Right lobe of liver (tissue), 6 donors: ENCODE measurements at regions not wholly inside any gene's neighbourhood (a gene's known extent, or its start where the extent isn't known, plus 50 kb on each side); places are given as distances from the start of the nearest gene placed in this dataset.

Source experiments
- ATAC-seq, 4 donors: fragments of 200-7000 bp; cut with Tn5 transposase; one replicate each; pipeline ENCODE4 v1.9.1; 2020; ENCODE audit warnings: mild to moderate bottlenecking in 4 of 4, moderate library complexity in 4 of 4
- DNase-seq, 3 donors: peaks; one replicate each; pipeline ENCODE4 v3.0.0-alpha.2; 2020
- H3K27ac ChIP-seq, 3 donors: fragments of 200-600 bp; one replicate each; pipeline ENCODE4 v1.8.0; 2022
- H3K27me3 ChIP-seq, 2 donors: fragments of 200-600 bp; one replicate each; pipeline ENCODE4 v1.8.0; 2022
- H3K36me3 ChIP-seq, 4 donors: fragments of 200-600 bp; sonication (generic) in 1 of 4; one replicate each; pipeline versions ENCODE4 v1.5.1 to v1.8.0; 2017 to 2022; ENCODE audit warnings: control low read depth in 1 of 4
- H3K4me1 ChIP-seq, 4 donors: fragments of 200-600 bp; sonication (generic) in 1 of 4; one replicate each; pipeline versions ENCODE4 v1.5.1 to v1.8.0; 2017 to 2022; ENCODE audit warnings: control low read depth in 1 of 4
- H3K4me3 ChIP-seq, 3 donors: fragments of 200-600 bp; one replicate each; pipeline ENCODE4 v1.8.0; 2022
- H3K9me3 ChIP-seq, 4 donors: fragments of 200-600 bp; sonication (generic) in 1 of 4; one replicate each; pipeline versions ENCODE4 v1.5.1 to v1.8.0; 2017 to 2022; ENCODE audit warnings: control low read depth in 1 of 4
- POLR2A ChIP-seq: fragments of 450-650 bp; IDR thresholded peaks from one replicate; pipeline ENCODE4 v1.6.1; 2017; ENCODE audit warnings: antibody characterized with exemption, mild to moderate bottlenecking
- WGBS: methylation state at CpG from one replicate; pipeline ENCODE4 v1.1.6; 2018; ENCODE audit warnings: low coverage, low lambda C conversion rate; ENCODE audit not compliant: insufficient coverage; ENCODE audit errors: missing lambda C conversion rate; 5-methylcytosine and 5-hydroxymethylcytosine counted together
- intact Hi-C, 2 donors: fragments of 100-400 bp; cut with DNase I; formaldehyde crosslinking; loops; one replicate each; pipeline versions ENCODE4 v1.11.2 to v1.14.1; 2022
- TF ChIP-seq, protein P1 (sequence below), 4 donors: fragments of 200-600 bp in 3 of 4; fragments of 450-650 bp in 1 of 4; IDR thresholded peaks; one replicate each; pipeline versions ENCODE4 v1.5.1 to v1.8.0; 2016 to 2022; ENCODE audit warnings: antibody characterized with exemption in 4 of 4, mild to moderate bottlenecking in 2 of 4
- donor health status: DM: no; HTN: yes; CAD: no.
- donor health status: DM: no; HTN: no; CAD: no.
- donor health status: DM: no; HTN: no; CAD: no.
- donor health status: DM: no; HTN: yes; CAD: no.
- donor health status: DM: no; HTN: yes; CAD: no.

DNA sequence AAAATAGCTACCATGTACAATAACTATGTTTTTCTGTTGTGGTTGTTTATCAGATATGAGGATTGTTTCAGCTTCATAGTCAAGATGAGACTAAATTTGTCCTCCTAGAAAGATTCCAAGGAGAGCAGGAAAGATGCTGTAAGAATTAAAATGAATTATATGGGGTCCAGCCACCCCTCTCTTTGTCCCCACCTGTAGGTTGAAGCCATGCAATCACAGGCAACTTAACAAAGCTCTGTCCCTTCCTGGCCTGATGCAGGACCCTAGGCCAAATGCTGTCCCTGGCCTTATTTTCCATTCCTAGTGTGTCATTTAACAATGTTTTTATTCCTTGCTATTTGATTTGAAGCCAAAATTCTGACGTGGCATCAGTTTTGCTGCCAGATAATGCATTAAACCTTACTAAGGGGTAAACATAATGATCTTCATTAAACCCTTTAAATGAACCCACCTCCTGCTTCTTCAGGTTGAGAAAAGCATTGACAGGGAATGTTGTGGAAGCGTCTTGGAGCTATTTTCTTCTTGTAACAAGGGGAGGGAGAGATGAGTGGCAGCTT lies 240.9 kb upstream of the ZNF521 start:
- no peak for ATAC-seq
- no peaks in the 10 kb centered on the region for H3K27me3 ChIP-seq
- WGBS = 29% methylated on average over 2 of the region's 2 CpGs

GRCh38 chr18:25590456-25590855 lies 238.5 kb upstream of the ZNF521 start:
- ATAC-seq = no peak
- Histone ChIP-seq H3K9me3 (no peaks in the 10 kb centered on the region), H3K27ac (no peak overlapping the region), H3K27me3 (no peaks in the 10 kb centered on the region), H3K4me3 (no peak overlapping the region), H3K36me3 (no peaks in the 10 kb centered on the region), H3K4me1 (no peaks in the 10 kb centered on the region)
- 62% methylated on average over 8 of the region's 8 CpGs for WGBS
- intact Hi-C loops = no loop called here
- TF ChIP-seq POLR2A = no peak
- TF ChIP-seq, protein P1, sequence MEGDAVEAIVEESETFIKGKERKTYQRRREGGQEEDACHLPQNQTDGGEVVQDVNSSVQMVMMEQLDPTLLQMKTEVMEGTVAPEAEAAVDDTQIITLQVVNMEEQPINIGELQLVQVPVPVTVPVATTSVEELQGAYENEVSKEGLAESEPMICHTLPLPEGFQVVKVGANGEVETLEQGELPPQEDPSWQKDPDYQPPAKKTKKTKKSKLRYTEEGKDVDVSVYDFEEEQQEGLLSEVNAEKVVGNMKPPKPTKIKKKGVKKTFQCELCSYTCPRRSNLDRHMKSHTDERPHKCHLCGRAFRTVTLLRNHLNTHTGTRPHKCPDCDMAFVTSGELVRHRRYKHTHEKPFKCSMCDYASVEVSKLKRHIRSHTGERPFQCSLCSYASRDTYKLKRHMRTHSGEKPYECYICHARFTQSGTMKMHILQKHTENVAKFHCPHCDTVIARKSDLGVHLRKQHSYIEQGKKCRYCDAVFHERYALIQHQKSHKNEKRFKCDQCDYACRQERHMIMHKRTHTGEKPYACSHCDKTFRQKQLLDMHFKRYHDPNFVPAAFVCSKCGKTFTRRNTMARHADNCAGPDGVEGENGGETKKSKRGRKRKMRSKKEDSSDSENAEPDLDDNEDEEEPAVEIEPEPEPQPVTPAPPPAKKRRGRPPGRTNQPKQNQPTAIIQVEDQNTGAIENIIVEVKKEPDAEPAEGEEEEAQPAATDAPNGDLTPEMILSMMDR (IDR thresholded peaks at IDR 0.05) = no peak
- no peak for DNase-seq

More for the DNA sequence above, 240.9 kb upstream of the ZNF521 start:
- DNase-seq = no peak
- H3K36me3 ChIP-seq = no peaks in the 10 kb centered on the region
- TF ChIP-seq, protein P1 (IDR thresholded peaks at IDR 0.05) = no peak
- TF ChIP-seq POLR2A = no peak
- no peak overlapping the region for H3K27ac ChIP-seq
- no peaks in the 10 kb centered on the region for H3K4me1 ChIP-seq
- intact Hi-C loops = no loop called here
- no peaks in the 10 kb centered on the region for H3K9me3 ChIP-seq
- no peak overlapping the region for H3K4me3 ChIP-seq

DNA sequence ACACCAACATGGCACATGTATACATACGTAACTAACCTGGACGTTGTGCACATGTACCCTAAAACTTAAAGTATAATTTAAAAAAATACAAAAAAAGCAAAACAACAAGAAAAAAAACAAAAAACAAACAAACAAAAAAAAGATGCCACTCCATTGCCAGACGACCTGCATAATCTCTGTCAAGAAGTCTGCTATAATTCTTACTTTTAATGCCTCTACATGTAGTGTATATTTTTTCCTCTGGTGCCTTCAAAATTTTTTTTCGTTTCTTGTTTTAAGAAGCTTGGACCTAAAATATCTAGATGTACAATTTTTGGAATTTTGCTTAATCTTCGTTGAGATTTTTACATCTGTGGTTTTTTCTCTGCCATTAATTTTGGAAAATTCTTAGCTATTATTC lies 235.6 kb upstream of the ZNF521 start:
- 44% methylated on average over 4 of the region's 5 CpGs for WGBS
- ATAC-seq (no peak), DNase-seq (no peak)
- Histone ChIP-seq H3K27me3 (no peaks in the 10 kb centered on the region), H3K9me3 (no peaks in the 10 kb centered on the region), H3K27ac (no peak overlapping the region), H3K36me3 (no peaks in the 10 kb centered on the region), H3K4me1 (no peaks in the 10 kb centered on the region), H3K4me3 (no peak overlapping the region)
- intact Hi-C loops = no loop called here
- TF ChIP-seq, protein P1 (IDR thresholded peaks at IDR 0.05) = no peak
- TF ChIP-seq POLR2A = no peak

DNA sequence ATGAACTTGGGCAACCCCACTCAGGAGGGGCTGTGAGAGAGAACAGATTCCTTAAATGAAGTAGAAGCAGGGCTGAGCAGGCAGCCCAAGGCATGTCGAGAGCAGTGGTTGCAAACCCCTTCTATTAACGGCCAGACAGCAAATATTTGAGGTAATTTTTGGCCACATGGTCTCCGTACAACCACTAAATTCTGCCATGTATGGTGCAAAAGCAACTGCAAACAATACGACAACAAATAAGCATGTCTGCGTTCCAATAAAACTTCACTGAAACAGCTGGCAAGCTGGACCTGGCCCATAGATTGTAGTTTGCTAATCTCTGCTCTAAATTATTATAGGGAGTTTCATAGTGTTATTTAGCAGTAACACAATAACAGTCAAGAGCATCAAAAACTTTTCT lies 217.0 kb upstream of the ZNF521 start:
- DNase-seq (no peak), ATAC-seq (no peak)
- Histone ChIP-seq H3K27me3 (no peaks in the 10 kb centered on the region), H3K4me3 (no peak overlapping the region), H3K27ac (no peak overlapping the region), H3K36me3 (no peaks in the 10 kb centered on the region), H3K9me3 (no peaks in the 10 kb centered on the region), H3K4me1 (no peaks in the 10 kb centered on the region)
- 70% methylated on average over 5 of the region's 5 CpGs for WGBS
- intact Hi-C loops = no loop called here
- TF ChIP-seq POLR2A = no peak
- TF ChIP-seq, protein P1 (IDR thresholded peaks at IDR 0.05) = no peak
